BLaER1 (cell line): ENCODE measurements at regions not wholly inside any gene's neighbourhood (a gene's known extent, or its start where the extent isn't known, plus 50 kb on each side); places are given as distances from the start of the nearest gene placed in this dataset.
A peak's percentile ranks its signal among the peaks of the same experiment; 100 is the strongest.
"Not testable (repeated sequence)": the region's sequence is repeated elsewhere in the genome, so short reads cannot be mapped to it uniquely, and the experiment has no call there.

Source experiments
- H3K27ac ChIP-seq: shearing (Covaris generic); formaldehyde crosslinking; 2 replicates; pipeline ENCODE4 v1.8.1; 2022
- H3K27me3 ChIP-seq: shearing (Covaris generic); formaldehyde crosslinking; 2 replicates; pipeline ENCODE4 v1.8.1; 2022
- H3K36me3 ChIP-seq: shearing (Covaris generic); formaldehyde crosslinking; 2 replicates; pipeline ENCODE4 v1.8.1; 2022
- H3K4me1 ChIP-seq: shearing (Covaris generic); formaldehyde crosslinking; 2 replicates; pipeline ENCODE4 v1.8.1; 2022
- H3K4me2 ChIP-seq: shearing (Covaris generic); formaldehyde crosslinking; 2 replicates; pipeline ENCODE4 v1.8.1; 2022
- H3K4me3 ChIP-seq: shearing (Covaris generic); formaldehyde crosslinking; 2 replicates; pipeline ENCODE4 v1.8.1; 2022
- H3K9ac ChIP-seq: shearing (Covaris generic); formaldehyde crosslinking; 2 replicates; pipeline ENCODE4 v1.8.1; 2022
- H3K9me3 ChIP-seq: shearing (Covaris generic); formaldehyde crosslinking; 2 replicates; pipeline ENCODE4 v1.8.1; 2022
- H4K20me1 ChIP-seq: shearing (Covaris generic); formaldehyde crosslinking; 2 replicates; pipeline ENCODE4 v1.8.1; 2022
- Cebpa-rat ChIP-seq: shearing (Covaris generic); IDR thresholded peaks from 2 replicates; pipeline ENCODE4 v1.8.1; 2022

DNA sequence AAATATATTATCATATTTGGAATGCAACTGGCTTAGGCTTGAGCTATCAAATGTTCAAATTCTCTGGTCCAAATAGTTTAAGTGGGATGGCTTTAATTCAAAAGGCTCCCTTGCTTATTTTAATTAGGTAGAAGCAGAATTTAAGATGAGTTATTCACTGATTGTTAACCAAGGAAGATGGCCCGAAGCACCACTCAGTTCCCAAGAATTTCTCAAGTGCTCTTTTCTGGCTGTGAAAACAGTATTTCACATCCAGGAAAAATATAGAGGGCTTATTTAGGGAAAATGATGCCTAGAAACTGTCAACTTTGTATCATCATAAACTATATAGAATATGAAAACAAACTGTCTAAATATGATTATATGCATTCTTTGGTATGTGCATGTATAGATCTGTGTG lies 246.5 kb upstream of the SFRP2 start:
- Histone ChIP-seq H3K9ac (no peak overlapping the region), H3K27ac (no peak overlapping the region), H3K4me3 (no peak overlapping the region), H3K9me3 (peaks cover 26% of the 10 kb centered on the region), H3K4me2 (no peak overlapping the region), H3K27me3 (no peaks in the 10 kb centered on the region), H4K20me1 (no peaks in the 10 kb centered on the region), H3K4me1 (peaks cover 2% of the 10 kb centered on the region; the same call in 1 of the 2 replicates), H3K36me3 (no peaks in the 10 kb centered on the region)
- no peak for TF ChIP-seq Cebpa-rat

DNA sequence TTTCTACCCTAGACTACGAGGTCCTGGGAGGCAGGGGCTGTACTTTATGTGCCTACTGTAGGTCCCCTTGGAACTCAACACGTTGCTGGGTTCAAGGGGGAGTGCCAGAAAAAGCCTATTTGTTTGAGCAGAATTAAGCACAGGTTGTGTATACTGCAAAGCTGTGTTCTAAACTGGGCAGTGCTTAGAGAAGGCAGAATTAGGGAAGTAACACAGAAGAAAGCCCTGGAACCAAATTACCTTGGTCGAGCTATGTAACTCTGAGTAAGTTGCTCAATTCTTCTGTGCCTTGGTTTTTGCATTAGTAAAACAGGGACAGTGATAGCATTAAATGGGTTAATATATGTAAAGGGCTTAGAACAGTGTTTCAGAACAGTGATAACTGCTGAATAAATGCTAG lies 245.0 kb upstream of the SFRP2 start:
- no peak overlapping the region for H3K27ac ChIP-seq
- no peaks in the 10 kb centered on the region for H4K20me1 ChIP-seq
- H3K4me1 ChIP-seq = peaks cover 16% of the 10 kb centered on the region
- H3K27me3 ChIP-seq = no peaks in the 10 kb centered on the region
- no peak overlapping the region for H3K4me2 ChIP-seq
- no peak for TF ChIP-seq Cebpa-rat
- H3K9me3 ChIP-seq = peaks cover 26% of the 10 kb centered on the region
- no peak overlapping the region for H3K9ac ChIP-seq
- no peaks in the 10 kb centered on the region for H3K36me3 ChIP-seq
- H3K4me3 ChIP-seq = no peak overlapping the region

DNA sequence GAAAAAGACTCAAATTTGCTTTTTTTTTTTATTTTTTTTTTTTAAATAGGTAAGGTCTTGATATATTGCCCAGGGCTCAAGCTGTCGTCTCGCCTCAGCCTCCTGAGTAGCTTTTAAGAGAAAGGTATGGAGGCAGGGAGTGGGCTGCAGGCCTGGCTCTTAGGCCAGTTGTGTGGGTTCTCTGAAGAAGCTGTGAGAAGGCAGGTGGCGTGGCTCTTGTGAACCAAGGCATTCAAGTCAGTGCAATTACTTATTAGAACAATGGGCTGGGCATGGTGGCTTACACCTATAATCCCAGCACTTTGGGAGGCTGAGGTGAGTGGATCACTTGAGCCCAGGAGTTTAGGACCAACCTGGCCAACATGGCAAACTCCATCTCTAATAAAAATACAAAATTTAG lies 244.0 kb upstream of the SFRP2 start:
- no peaks in the 10 kb centered on the region for H3K36me3 ChIP-seq
- TF ChIP-seq Cebpa-rat = no peak

DNA sequence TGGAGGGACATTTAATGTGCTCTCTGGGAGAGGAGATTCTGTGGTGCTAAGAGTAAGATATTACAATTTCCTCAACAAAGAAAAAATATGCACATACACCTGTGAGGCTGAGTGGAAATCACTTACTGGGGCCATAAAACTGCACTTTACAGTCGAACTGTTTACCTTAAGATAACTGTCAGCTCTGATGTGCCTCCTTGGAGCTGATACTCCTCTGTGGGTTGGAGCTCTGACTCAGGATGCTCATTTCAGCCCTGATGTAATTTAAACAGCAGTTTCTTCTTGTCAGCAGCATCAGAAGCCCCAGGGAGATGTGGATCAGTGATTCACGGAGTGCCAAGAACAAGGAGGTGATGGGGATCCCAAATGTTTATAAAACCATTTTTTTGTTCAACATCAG lies 241.9 kb upstream of the SFRP2 start:
- TF ChIP-seq Cebpa-rat = no peak

More for the DNA sequence above, 244.0 kb upstream of the SFRP2 start:
- H3K4me3 ChIP-seq = no peak overlapping the region
- no peak overlapping the region for H3K4me2 ChIP-seq
- peaks cover 26% of the 10 kb centered on the region for H3K9me3 ChIP-seq
- no peaks in the 10 kb centered on the region for H4K20me1 ChIP-seq
- H3K9ac ChIP-seq = no peak overlapping the region
- H3K4me1 ChIP-seq = peaks cover 17% of the 10 kb centered on the region
- H3K27ac ChIP-seq = no peak overlapping the region
- no peaks in the 10 kb centered on the region for H3K27me3 ChIP-seq

DNA sequence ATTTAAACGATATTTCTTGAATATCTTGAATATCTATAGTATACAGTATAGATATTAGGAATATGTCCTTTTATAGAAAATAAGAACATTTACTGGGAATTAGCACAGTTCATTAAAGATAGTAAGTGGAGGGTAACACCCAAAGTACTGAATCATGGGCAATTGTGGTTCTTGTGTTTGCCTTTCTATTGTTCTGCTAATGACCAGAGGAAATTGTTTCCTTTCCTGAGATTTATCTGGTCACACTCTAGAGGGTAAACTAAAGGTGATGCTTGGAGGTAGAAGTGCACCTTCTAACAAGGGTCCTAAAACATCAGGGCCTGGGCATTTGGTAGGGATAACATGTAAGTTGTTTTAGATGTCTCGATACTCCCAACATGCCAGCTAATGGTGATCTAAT lies 241.3 kb upstream of the SFRP2 start:
- H3K9ac ChIP-seq = no peak overlapping the region
- H3K36me3 ChIP-seq = no peaks in the 10 kb centered on the region
- H3K9me3 ChIP-seq = peaks cover 26% of the 10 kb centered on the region
- H3K4me3 ChIP-seq = no peak overlapping the region
- peaks cover 17% of the 10 kb centered on the region for H3K4me1 ChIP-seq
- H3K27ac ChIP-seq = no peak overlapping the region
- no peak overlapping the region for H3K4me2 ChIP-seq
- no peaks in the 10 kb centered on the region for H4K20me1 ChIP-seq
- no peak for TF ChIP-seq Cebpa-rat
- no peaks in the 10 kb centered on the region for H3K27me3 ChIP-seq

More for the DNA sequence above, 241.9 kb upstream of the SFRP2 start:
- Histone ChIP-seq H3K4me1 (peaks cover 17% of the 10 kb centered on the region), H4K20me1 (no peaks in the 10 kb centered on the region), H3K36me3 (no peaks in the 10 kb centered on the region), H3K9ac (no peak overlapping the region), H3K9me3 (peaks cover 26% of the 10 kb centered on the region), H3K27ac (no peak overlapping the region), H3K4me2 (no peak overlapping the region), H3K27me3 (no peaks in the 10 kb centered on the region), H3K4me3 (no peak overlapping the region)

DNA sequence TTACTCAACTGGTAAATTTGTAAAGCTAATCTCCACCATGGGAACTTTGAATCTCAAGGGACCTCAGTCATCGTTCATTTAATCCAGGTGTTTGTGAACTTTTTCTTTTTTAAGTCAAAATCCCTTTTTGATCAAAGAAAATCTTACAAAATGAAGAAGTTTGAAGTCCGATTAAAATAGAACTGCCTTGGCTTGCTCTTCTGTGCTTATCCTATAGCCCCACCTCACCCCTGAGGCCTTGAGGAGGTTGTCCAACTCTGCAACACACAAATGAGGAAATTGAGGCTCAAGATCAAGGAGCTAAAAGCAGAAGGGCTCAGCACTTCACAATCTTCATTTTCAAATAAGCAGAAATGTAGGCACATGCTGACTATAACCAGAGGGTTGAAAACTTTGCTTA lies 240.3 kb upstream of the SFRP2 start:
- Histone ChIP-seq H3K9ac (no peak overlapping the region), H3K9me3 (peaks cover 26% of the 10 kb centered on the region), H3K36me3 (no peaks in the 10 kb centered on the region), H3K27ac (no peak overlapping the region), H3K4me2 (peak overlapping the region; percentile 33), H3K4me3 (no peak overlapping the region), H3K4me1 (peaks cover 17% of the 10 kb centered on the region), H4K20me1 (no peaks in the 10 kb centered on the region), H3K27me3 (no peaks in the 10 kb centered on the region)
- TF ChIP-seq Cebpa-rat = no peak

DNA sequence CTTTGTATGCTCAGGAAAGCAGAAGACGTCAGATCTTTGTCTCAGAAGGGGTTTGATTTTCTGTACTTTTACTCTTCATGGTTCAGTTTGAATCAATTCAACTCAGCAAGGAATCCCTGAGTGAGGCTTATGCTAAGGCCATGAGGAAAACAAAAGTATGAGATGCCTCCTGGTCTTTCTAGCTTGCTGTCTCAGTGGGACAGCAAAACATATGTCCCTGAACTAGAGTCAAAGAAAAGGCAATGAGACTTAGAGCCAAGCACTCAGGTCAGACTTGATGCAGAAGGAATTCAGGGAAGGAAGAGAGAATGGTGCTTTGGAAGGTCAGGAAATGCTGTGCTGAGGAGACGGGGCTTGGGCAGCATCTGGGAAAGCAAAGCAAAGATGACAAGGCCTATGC lies 236.2 kb upstream of the SFRP2 start:
- Histone ChIP-seq H3K9ac (no peak overlapping the region), H3K27me3 (no peaks in the 10 kb centered on the region), H3K9me3 (no peaks in the 10 kb centered on the region), H3K4me2 (no peak overlapping the region), H3K27ac (no peak overlapping the region), H3K4me1 (peaks cover 13% of the 10 kb centered on the region), H3K36me3 (no peaks in the 10 kb centered on the region), H3K4me3 (no peak overlapping the region), H4K20me1 (no peaks in the 10 kb centered on the region)
- no peak for TF ChIP-seq Cebpa-rat

DNA sequence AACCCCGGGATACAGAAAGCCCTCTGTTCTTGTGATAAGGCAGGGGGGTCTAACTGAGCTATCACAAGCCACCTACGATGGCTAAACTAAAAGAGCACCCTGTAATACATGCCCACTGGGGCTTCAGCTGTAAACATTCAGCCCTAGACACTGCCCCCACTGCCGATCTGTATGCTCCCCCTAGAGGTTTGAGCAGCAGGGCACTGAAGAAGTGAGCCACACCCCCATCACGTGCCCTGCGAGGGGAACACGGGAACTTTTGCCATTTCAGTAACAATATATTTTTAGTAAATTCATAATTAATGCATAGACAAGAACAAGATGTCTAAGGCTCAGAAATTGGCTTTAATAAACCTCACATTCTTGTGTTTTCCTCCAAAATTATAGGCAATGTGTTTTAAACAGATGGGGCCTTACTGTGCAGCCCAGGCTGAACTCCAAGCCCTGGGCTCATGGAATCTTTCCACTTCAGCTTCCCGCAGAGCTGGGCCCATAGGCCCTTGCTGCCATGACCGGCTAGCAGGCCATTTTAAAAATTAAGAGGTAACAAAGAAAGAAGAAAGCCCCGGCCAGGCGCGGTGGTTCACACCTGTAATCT lies 235.3 kb upstream of the SFRP2 start:
- H3K36me3 ChIP-seq = no peaks in the 10 kb centered on the region
- H4K20me1 ChIP-seq = no peaks in the 10 kb centered on the region
- TF ChIP-seq Cebpa-rat = no peak
- no peak overlapping the region for H3K27ac ChIP-seq
- no peaks in the 10 kb centered on the region for H3K27me3 ChIP-seq
- no peak overlapping the region for H3K4me2 ChIP-seq
- no peaks in the 10 kb centered on the region for H3K9me3 ChIP-seq
- no peak overlapping the region for H3K9ac ChIP-seq
- no peak overlapping the region for H3K4me3 ChIP-seq
- peaks cover 4% of the 10 kb centered on the region for H3K4me1 ChIP-seq

DNA sequence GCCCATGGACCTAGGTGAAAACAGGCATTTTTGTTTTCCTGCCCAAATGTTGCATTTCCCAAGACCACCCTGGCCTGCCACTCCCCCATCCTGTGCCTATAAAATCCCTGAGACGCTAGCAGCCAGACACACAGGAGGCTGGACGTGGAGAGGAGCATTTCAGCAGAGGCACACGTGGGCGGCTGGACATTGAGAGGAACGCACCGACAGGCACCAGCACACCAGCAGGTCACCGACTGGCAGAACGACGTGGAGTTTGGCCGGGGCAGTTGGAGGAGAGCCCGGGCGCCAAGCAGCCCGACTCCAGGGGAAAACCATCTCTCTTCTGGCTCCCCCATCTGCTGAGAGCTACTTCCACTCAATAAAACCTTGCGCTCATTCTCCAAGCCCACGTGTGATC lies 234.8 kb upstream of the SFRP2 start:
- H3K9ac ChIP-seq, H4K20me1 ChIP-seq, H3K36me3 ChIP-seq, H3K4me2 ChIP-seq, H3K4me1 ChIP-seq, H3K27me3 ChIP-seq, H3K4me3 ChIP-seq, H3K27ac ChIP-seq, H3K9me3 ChIP-seq: not testable (repeated sequence)

DNA sequence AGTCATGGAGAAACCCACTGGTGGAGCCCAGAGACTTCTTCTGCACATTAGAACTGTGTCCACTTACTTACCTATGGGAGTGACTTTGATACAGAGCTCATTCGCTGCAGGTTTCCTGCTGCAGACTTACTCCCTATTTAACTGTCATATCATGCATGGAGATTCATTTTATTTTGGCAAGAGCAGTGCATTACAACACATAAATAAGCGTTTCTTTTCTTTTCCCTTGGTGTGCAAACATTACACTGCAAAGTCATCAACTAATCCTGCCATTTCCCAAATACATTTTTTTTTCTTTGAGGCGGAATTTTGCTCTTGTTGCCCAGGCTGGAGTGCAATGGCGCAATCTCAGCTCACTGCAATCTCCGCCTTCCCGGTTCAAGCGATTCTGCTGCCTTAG lies 230.9 kb upstream of the SFRP2 start:
- no peaks in the 10 kb centered on the region for H4K20me1 ChIP-seq
- no peak for TF ChIP-seq Cebpa-rat
- H3K4me1 ChIP-seq = no peaks in the 10 kb centered on the region
- H3K27me3 ChIP-seq = no peaks in the 10 kb centered on the region
- H3K4me3 ChIP-seq = no peak overlapping the region
- no peaks in the 10 kb centered on the region for H3K9me3 ChIP-seq
- no peak overlapping the region for H3K27ac ChIP-seq
- no peaks in the 10 kb centered on the region for H3K36me3 ChIP-seq
- no peak overlapping the region for H3K4me2 ChIP-seq
- H3K9ac ChIP-seq = no peak overlapping the region

DNA sequence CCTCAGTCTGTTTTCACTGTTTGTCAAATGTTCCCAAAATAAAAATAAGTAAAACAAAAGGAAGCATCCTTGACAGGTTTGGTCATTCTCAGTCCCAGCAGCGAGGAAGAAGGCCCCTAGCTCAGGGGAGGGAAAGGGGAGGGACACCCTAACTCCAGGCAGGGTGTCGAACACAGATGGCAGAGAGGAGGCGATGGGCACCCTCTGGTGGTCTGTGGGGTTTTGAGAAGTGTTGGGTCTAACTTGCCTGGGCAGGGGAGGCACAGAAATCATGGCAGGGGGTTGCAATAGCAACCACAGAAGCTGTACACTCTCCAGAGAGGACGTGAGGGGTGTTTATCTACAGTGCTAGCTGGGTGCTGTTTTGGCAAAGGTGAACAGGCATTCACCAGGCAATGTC lies 229.8 kb upstream of the SFRP2 start:
- Histone ChIP-seq H3K9ac (no peak overlapping the region), H4K20me1 (no peaks in the 10 kb centered on the region), H3K4me2 (no peak overlapping the region), H3K4me1 (no peaks in the 10 kb centered on the region), H3K4me3 (no peak overlapping the region), H3K27ac (no peak overlapping the region), H3K9me3 (no peaks in the 10 kb centered on the region), H3K36me3 (no peaks in the 10 kb centered on the region), H3K27me3 (no peaks in the 10 kb centered on the region)
- TF ChIP-seq Cebpa-rat = no peak
